Brain microvascular endothelial cell (primary cell): ENCODE measurements at regions not wholly inside any gene's neighbourhood (a gene's known extent, or its start where the extent isn't known, plus 50 kb on each side); places are given as distances from the start of the nearest gene placed in this dataset.

Experiments used
- DNase-seq: peaks from one replicate; pipeline ENCODE4 v3.0.0-alpha.2; 2020
- H3K27ac ChIP-seq: fragments of 250-450 bp; sonication (Bioruptor Pico); 2 replicates; pipeline ENCODE4 v1.5.1; 2020; ENCODE audit warnings: mild to moderate bottlenecking, moderate library complexity
- H3K27me3 ChIP-seq: fragments of 250-450 bp; sonication (Bioruptor Pico); replicated peaks from 2 replicates; pipeline ENCODE4 v1.5.1; 2020; ENCODE audit warnings: mild to moderate bottlenecking
- H3K36me3 ChIP-seq: fragments of 250-450 bp; sonication (Bioruptor Pico); replicated peaks from 2 replicates; pipeline ENCODE4 v1.5.1; 2020; ENCODE audit warnings: mild to moderate bottlenecking
- H3K4me3 ChIP-seq: 2 replicates; pipeline ENCODE4 v1.5.1; 2011; ENCODE audit warnings: low read depth, mild to moderate bottlenecking, control low read depth, low read length, moderate library complexity
- in situ Hi-C: cut with HindIII; loops from 2 replicates; pipeline ENCODE4 v1.10.0; 2017; ENCODE audit warnings: low sequenced_read_pairs, low pct_ligation_motif_present
- TF ChIP-seq, protein P1 (sequence below): IDR thresholded peaks from 2 replicates; pipeline ENCODE4 v1.5.1; 2011; ENCODE audit warnings: low read depth, mild to moderate bottlenecking, moderate library complexity, low read length, control low read depth, inconsistent platforms; ENCODE audit errors: missing control alignments

GRCh38 chr9:32322622-32323021, 61.8 kb upstream of the ACO1 start:
- DNase-seq: no peak
- TF ChIP-seq, protein P1, sequence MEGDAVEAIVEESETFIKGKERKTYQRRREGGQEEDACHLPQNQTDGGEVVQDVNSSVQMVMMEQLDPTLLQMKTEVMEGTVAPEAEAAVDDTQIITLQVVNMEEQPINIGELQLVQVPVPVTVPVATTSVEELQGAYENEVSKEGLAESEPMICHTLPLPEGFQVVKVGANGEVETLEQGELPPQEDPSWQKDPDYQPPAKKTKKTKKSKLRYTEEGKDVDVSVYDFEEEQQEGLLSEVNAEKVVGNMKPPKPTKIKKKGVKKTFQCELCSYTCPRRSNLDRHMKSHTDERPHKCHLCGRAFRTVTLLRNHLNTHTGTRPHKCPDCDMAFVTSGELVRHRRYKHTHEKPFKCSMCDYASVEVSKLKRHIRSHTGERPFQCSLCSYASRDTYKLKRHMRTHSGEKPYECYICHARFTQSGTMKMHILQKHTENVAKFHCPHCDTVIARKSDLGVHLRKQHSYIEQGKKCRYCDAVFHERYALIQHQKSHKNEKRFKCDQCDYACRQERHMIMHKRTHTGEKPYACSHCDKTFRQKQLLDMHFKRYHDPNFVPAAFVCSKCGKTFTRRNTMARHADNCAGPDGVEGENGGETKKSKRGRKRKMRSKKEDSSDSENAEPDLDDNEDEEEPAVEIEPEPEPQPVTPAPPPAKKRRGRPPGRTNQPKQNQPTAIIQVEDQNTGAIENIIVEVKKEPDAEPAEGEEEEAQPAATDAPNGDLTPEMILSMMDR: no peak
- Histone ChIP-seq H3K36me3 (no peaks in the 10 kb centered on the region), H3K27ac (no peak overlapping the region), H3K4me3 (no peak overlapping the region), H3K27me3 (no peaks in the 10 kb centered on the region)
- in situ Hi-C loops: no loop called here

DNA sequence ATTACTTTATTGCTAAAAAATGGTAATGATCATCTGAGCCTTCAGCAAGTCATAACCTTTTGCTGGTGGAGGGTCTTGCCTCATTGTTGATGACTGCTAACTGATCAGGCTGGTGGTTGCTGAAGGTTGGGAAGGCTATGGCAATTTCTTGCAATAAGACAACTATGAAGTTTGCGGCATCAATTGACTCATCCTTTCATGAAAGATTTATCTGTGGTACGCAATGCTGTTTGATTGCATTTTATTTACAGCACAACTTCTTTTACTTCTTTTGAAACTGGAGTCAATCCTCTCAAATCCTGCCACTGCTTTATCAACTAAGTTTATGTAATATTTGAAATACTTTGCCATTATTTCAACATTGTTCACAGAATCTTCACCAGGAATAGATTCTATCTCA, 58.3 kb upstream of the ACO1 start:
- in situ Hi-C loops: no loop called here
- Histone ChIP-seq H3K27me3 (no peaks in the 10 kb centered on the region), H3K27ac (no peak overlapping the region), H3K36me3 (no peaks in the 10 kb centered on the region), H3K4me3 (no peak overlapping the region)
- TF ChIP-seq, protein P1: no peak
- no peak for DNase-seq

GRCh38 chr9:32331240-32331639, 53.2 kb upstream of the ACO1 start:
- TF ChIP-seq, protein P1: no peak
- in situ Hi-C loops: no loop called here
- Histone ChIP-seq H3K36me3 (no peaks in the 10 kb centered on the region), H3K27me3 (no peaks in the 10 kb centered on the region), H3K4me3 (no peak overlapping the region), H3K27ac (no peak overlapping the region)
- no peak for DNase-seq

DNA sequence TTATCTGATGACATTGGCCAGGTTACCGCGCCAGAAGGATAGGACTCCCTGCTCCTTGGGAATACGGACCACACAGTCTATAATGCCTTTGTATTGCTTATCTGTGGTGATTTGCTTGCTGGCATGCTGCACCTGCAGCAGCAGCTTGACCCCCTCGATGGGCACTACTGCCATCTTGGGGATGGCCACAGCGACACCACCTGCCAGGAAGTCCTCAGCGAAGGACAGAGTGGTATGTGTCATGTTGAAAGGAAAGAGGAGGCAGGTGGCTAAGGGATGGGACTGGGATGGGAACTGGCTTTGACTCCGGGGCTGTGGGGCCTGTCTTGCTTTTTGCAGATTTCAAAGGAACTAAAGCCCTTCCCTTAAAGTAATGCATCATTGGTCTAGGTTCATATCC, 50.3 kb upstream of the ACO1 start:
- Histone ChIP-seq H3K27me3 (no peaks in the 10 kb centered on the region), H3K4me3 (no peak overlapping the region), H3K36me3 (no peaks in the 10 kb centered on the region), H3K27ac (no peak overlapping the region)
- no peak for DNase-seq
- TF ChIP-seq, protein P1: no peak
- in situ Hi-C loops: no loop called here
